HG03108 (cell line): ENCODE measurements at regions not wholly inside any gene's neighbourhood (a gene's known extent, or its start where the extent isn't known, plus 50 kb on each side); places are given as distances from the start of the nearest gene placed in this dataset.
"Not testable (repeated sequence)": the region's sequence is repeated elsewhere in the genome, so short reads cannot be mapped to it uniquely, and the experiment has no call there.

Experiments
- ATAC-seq: cut with Tn5 transposase; IDR thresholded peaks from one replicate; pipeline ENCODE4 v1.9.1; 2021; ENCODE audit warnings: moderate library complexity; ENCODE audit not compliant: unreplicated experiment

DNA sequence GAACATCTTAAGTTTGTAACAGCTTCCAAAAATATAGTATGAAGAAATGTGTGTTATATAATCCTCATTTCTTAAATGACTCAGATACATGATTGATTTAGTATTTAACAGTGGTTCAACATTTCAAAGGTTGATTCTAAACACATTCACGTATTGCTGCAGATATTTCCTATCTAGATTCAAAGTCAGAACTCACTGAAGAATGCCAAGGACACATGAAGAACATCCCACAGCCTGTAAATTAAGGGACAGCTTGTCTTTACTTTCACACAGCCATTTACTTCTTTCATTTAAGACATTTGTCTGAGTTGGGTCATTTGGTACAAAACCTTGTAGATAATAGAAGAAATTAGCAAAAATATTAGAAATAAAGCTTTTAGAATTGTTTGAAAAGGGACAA is 66.9 kb upstream of the CPSF6 start:
- ATAC-seq, result no peak

GRCh38 chr12:69173368-69173767 is 66.0 kb upstream of the CPSF6 start:
- no peak for ATAC-seq

DNA sequence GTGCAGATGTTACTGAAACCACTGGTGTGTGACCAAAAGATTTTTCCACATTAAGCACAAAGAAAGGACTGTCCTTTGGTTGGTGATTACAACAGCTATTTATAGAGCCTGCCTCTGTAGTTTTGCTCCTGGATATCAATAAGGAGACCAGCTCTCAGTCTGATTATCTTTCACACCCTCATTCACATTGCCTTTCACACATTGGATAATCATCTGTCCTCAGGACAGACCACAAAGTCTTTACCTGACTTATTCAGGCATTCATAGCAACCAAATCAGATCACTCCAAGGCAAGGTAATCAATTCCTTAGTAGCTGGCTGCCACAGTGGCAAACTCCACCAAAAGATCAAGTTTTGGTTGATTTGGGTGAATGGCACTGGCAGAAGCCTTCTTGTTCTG is 59.6 kb upstream of the CPSF6 start:
- no peak for ATAC-seq

DNA sequence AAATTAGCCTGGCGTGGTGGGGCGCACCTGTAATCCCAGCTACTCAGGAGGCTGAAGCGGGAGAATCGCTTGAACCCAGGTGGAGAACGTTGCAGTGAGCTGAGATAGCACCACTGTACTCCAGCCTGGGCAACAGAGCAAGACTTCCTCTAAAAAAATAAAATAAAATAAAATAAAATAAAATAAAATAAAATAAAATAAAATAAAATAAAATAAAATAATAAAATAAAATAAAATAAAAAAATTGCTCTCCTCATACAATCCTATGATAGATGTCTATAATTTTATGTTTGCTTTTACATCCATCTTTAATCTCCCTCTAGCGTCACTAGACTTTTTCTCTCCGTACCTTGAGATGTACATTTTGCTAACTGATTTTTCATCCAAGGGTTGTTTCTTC is 51.8 kb upstream of the CPSF6 start:
- not testable (repeated sequence) for ATAC-seq

- ATAC-seq, result no peak
Observed at GRCh38 chr12:69189378-69189978, 49.9 kb upstream of the CPSF6 start.
